Uterus (tissue), 3 donors: ENCODE measurements at regions not wholly inside any gene's neighbourhood (a gene's known extent, or its start where the extent isn't known, plus 50 kb on each side); places are given as distances from the start of the nearest gene placed in this dataset.

ENCODE experiments used
- DNase-seq, 2 donors: peaks; one replicate each; pipeline ENCODE4 v3.0.0-alpha.2; 2019 to 2020
- H3K27ac ChIP-seq, 2 donors: fragments of 200-600 bp; sonication (generic); 1 replicate in 1 of 2; 2 replicates in 1 of 2; pipeline ENCODE4 v1.5.1; 2016 to 2018
- H3K27me3 ChIP-seq, 2 donors: fragments of 200-600 bp; sonication (generic); one replicate each; pipeline ENCODE4 v1.5.1; 2018 to 2019; ENCODE audit warnings: control low read depth in 1 of 2
- H3K36me3 ChIP-seq, 2 donors: fragments of 200-600 bp; sonication (generic); one replicate each; pipeline ENCODE4 v1.5.1; 2019; ENCODE audit warnings: control low read depth in 1 of 2
- H3K4me1 ChIP-seq, 2 donors: fragments of 200-600 bp; sonication (generic); one replicate each; pipeline ENCODE4 v1.5.1; 2018 to 2019; ENCODE audit warnings: control low read depth in 1 of 2
- H3K4me3 ChIP-seq, 2 donors: fragments of 200-600 bp; sonication (generic); 1 replicate in 1 of 2; 2 replicates in 1 of 2; pipeline ENCODE4 v1.5.1; 2018 to 2019; ENCODE audit warnings: mild to moderate bottlenecking in 1 of 2
- H3K9me3 ChIP-seq, 2 donors: fragments of 200-600 bp; sonication (generic); one replicate each; pipeline ENCODE4 v1.5.1; 2019; ENCODE audit warnings: control low read depth in 1 of 2
- CTCF ChIP-seq, 4 experiments: fragments of 200-600 bp in 2 of 4; fragments of 450-650 bp in 2 of 4; sonication (generic) in 2 of 4; IDR thresholded peaks; one replicate each; pipeline ENCODE4 v1.5.1; 2016 to 2019; ENCODE audit warnings: antibody characterized with exemption in 4 of 4, mild to moderate bottlenecking in 2 of 4, moderate library complexity in 1 of 4
- POLR2A ChIP-seq, 2 donors: fragments of 450-650 bp; IDR thresholded peaks; one replicate each; pipeline ENCODE4 v1.6.1; 2016; ENCODE audit warnings: antibody characterized with exemption in 2 of 2, mild to moderate bottlenecking in 1 of 2, moderate library complexity in 1 of 2
- intact Hi-C: fragments of 100-400 bp; cut with DNase I; formaldehyde crosslinking; loops from one replicate; pipeline ENCODE4 v1.15.1; 2023; ENCODE audit warnings: low total_unique reads
- donor health status: DM: yes; HTN: yes; CAD: no.

- H3K27ac ChIP-seq, result peak overlapping the region in 1 of 2 donors; percentile 32
These were observed 216.1 kb downstream of the MEF2C start for GRCh38 chr5:88666761-88667495.

GRCh38 chr5:88665750-88666215 lies 217.2 kb downstream of the MEF2C start:
- intact Hi-C loops, result no loop called here
- no peaks in the 10 kb centered on the region for H3K4me1 ChIP-seq
- no peak for TF ChIP-seq POLR2A (IDR thresholded peaks at IDR 0.05)
- TF ChIP-seq CTCF (IDR thresholded peaks at IDR 0.05), result no peak
- no peaks in the 10 kb centered on the region for H3K9me3 ChIP-seq
- no peaks in the 10 kb centered on the region for H3K36me3 ChIP-seq
- H3K27ac ChIP-seq, result no peak overlapping the region
- peaks cover 20 to 84% of the 10 kb centered on the region in 2 donors for H3K27me3 ChIP-seq
- DNase-seq, result no peak
- no peak overlapping the region for H3K4me3 ChIP-seq

More at GRCh38 chr5:88666761-88667495, 216.1 kb downstream of the MEF2C start:
- DNase-seq, result no peak
- no peak for TF ChIP-seq CTCF (IDR thresholded peaks at IDR 0.05)
- no peak for TF ChIP-seq POLR2A (IDR thresholded peaks at IDR 0.05)
- Histone ChIP-seq H3K4me3 (peak overlapping the region in 1 of 2 donors; percentile 26), H3K9me3 (no peaks in the 10 kb centered on the region), H3K36me3 (no peaks in the 10 kb centered on the region), H3K4me1 (no peaks in the 10 kb centered on the region), H3K27me3 (peaks cover 14 to 85% of the 10 kb centered on the region in 2 donors)
- intact Hi-C loops, result no loop called here

- no peak for DNase-seq
- intact Hi-C loops, result no loop called here
- H3K9me3 ChIP-seq, result no peaks in the 10 kb centered on the region
- H3K27ac ChIP-seq, result no peak overlapping the region
- H3K4me3 ChIP-seq, result no peak overlapping the region
- TF ChIP-seq CTCF (IDR thresholded peaks at IDR 0.05) (no peak), POLR2A (IDR thresholded peaks at IDR 0.05) (no peak)
- no peaks in the 10 kb centered on the region for H3K36me3 ChIP-seq
- peaks cover 22 to 81% of the 10 kb centered on the region in 2 donors for H3K27me3 ChIP-seq
- no peaks in the 10 kb centered on the region for H3K4me1 ChIP-seq
These were observed 218.3 kb downstream of the MEF2C start for GRCh38 chr5:88664645-88665044.

- H3K27me3 ChIP-seq, result peaks cover 22 to 74% of the 10 kb centered on the region in 2 donors
- no peaks in the 10 kb centered on the region for H3K9me3 ChIP-seq
- no peak overlapping the region for H3K4me3 ChIP-seq
- TF ChIP-seq CTCF (IDR thresholded peaks at IDR 0.05) (no peak), POLR2A (IDR thresholded peaks at IDR 0.05) (no peak)
- H3K36me3 ChIP-seq, result no peaks in the 10 kb centered on the region
- no peak for DNase-seq
- no peak overlapping the region for H3K27ac ChIP-seq
- intact Hi-C loops, result no loop called here
- no peaks in the 10 kb centered on the region for H3K4me1 ChIP-seq
These were observed 219.2 kb downstream of the MEF2C start for GRCh38 chr5:88663793-88664216.

GRCh38 chr5:88662846-88663245 lies 220.1 kb downstream of the MEF2C start:
- no peaks in the 10 kb centered on the region for H3K4me1 ChIP-seq
- H3K9me3 ChIP-seq, result no peaks in the 10 kb centered on the region
- DNase-seq, result no peak
- no peaks in the 10 kb centered on the region for H3K36me3 ChIP-seq
- TF ChIP-seq CTCF (IDR thresholded peaks at IDR 0.05) (no peak), POLR2A (IDR thresholded peaks at IDR 0.05) (no peak)
- H3K27me3 ChIP-seq, result peaks cover 17 to 64% of the 10 kb centered on the region in 2 donors
- intact Hi-C loops, result no loop called here
- no peak overlapping the region for H3K4me3 ChIP-seq
- H3K27ac ChIP-seq, result no peak overlapping the region
